ENCODE measurements at regions not wholly inside any gene's neighbourhood (a gene's known extent, or its start where the extent isn't known, plus 50 kb on each side); places are given as distances from the start of the nearest gene placed in this dataset.

- Histone ChIP-seq H3F3A (replicated peaks; ENCODE audit: insufficient read depth) (no peaks in the 10 kb centered on the region), H2AFZ (ENCODE audit: low read depth) (no peak overlapping the region), H4K20me1 (ENCODE audit: insufficient read depth) (no peaks in the 10 kb centered on the region), H3K9ac (no peak overlapping the region), H3K9me3 (peaks cover 4% of the 10 kb centered on the region; the same call in 1 of the 2 replicates), H3K4me3 (ENCODE audit: low read depth in 2 of 2, low read length in 1 of 2) (no peak overlapping the region), H3K27ac (ENCODE audit: low read depth in 2 of 2, low read length in 1 of 2) (no peak overlapping the region), H3K27me3 (ENCODE audit: insufficient read depth) (no peaks in the 10 kb centered on the region), H3K4me2 (no peak overlapping the region), H3K4me1 (ENCODE audit: control insufficient read depth in 1 of 2, insufficient read depth in 2 of 2, low read depth in 1 of 2, low read length in 1 of 2) (no peaks in the 10 kb centered on the region), H3K79me2 (ENCODE audit: insufficient read depth) (no peaks in the 10 kb centered on the region), H3K36me3 (replicated peaks in 1 of 2; ENCODE audit: control insufficient read depth in 1 of 2, insufficient read depth in 2 of 2, low read length in 1 of 2) (no peaks in the 10 kb centered on the region), H3K9me2 (no peaks in the 10 kb centered on the region)
- POLR2A ChIA-PET = no interaction called here
- CTCF ChIA-PET = interaction anchor here (1.0 kb wide), 2 partner anchors 9 to 630 kb away, joined by 3 read pairs; no protein-coding TSS in a partner anchor
- TF ChIP-seq GATA2 (CRISPR knock-in tag; IDR thresholded peaks at IDR 0.05) (no peak), GABPA (IDR thresholded peaks at IDR 0.05; ENCODE audit: low read depth) (no peak), SMC3 (IDR thresholded peaks at IDR 0.05; ENCODE audit: low read depth, low read length) (peak; percentile 31; the same call in 1 of the 2 replicates), NRF1 (IDR thresholded peaks at IDR 0.05; ENCODE audit: low read depth, low read length) (no peak), IRF3 (IDR thresholded peaks at IDR 0.05; ENCODE audit: low read depth, low read length) (no peak), PBX3 (IDR thresholded peaks at IDR 0.05) (no peak), POLR2AphosphoS5 (IDR thresholded peaks at IDR 0.05; ENCODE audit: low read depth, low read length) (no peak), RAD21 (IDR thresholded peaks at IDR 0.05; ENCODE audit: low read length) (peak; percentile 51), ELF1 (IDR thresholded peaks at IDR 0.05) (no peak), FOSL2 (IDR thresholded peaks at IDR 0.05; ENCODE audit: borderline replicate concordance, low read depth) (no peak), TEAD4 (IDR thresholded peaks at IDR 0.05; ENCODE audit: borderline replicate concordance, insufficient read depth) (no peak), RXRA (IDR thresholded peaks at IDR 0.05; ENCODE audit: borderline replicate concordance, low read depth) (no peak)
- 44% methylated on average over 4 of the region's 4 CpGs for WGBS (ENCODE audit: low lambda C conversion rate)
- peak; percentile 17 for DNase-seq
These were observed 138.4 kb upstream of the LRRC3B start for GRCh38 chr3:26484140-26484539.

- no peak overlapping the region for H2AFZ ChIP-seq (ENCODE audit: low read depth)
- no peaks in the 10 kb centered on the region for H3K9me2 ChIP-seq
- ChIA-PET POLR2A (no interaction called here), CTCF (interaction anchor here (1.1 kb wide), 1 partner anchor 136 kb away, joined by 3 read pairs; no protein-coding TSS in a partner anchor)
- no peaks in the 10 kb centered on the region for H3K4me1 ChIP-seq (ENCODE audit: control insufficient read depth in 1 of 2, insufficient read depth in 2 of 2, low read depth in 1 of 2, low read length in 1 of 2)
- H3K79me2 ChIP-seq (ENCODE audit: insufficient read depth) = no peaks in the 10 kb centered on the region
- no peaks in the 10 kb centered on the region for H3F3A ChIP-seq (replicated peaks; ENCODE audit: insufficient read depth)
- no peak overlapping the region for H3K9ac ChIP-seq
- no peak overlapping the region for H3K4me3 ChIP-seq (ENCODE audit: low read depth in 2 of 2, low read length in 1 of 2)
- no peaks in the 10 kb centered on the region for H3K9me3 ChIP-seq
- TF ChIP-seq TCF12 (IDR thresholded peaks at IDR 0.05) (no peak), NRF1 (IDR thresholded peaks at IDR 0.05; ENCODE audit: low read depth, low read length) (no peak), PBX3 (IDR thresholded peaks at IDR 0.05) (no peak), YY1 (IDR thresholded peaks at IDR 0.05; ENCODE audit: low read depth) (no peak), JUND (IDR thresholded peaks at IDR 0.05) (no peak), TEAD4 (IDR thresholded peaks at IDR 0.05; ENCODE audit: borderline replicate concordance, insufficient read depth) (no peak), GATA2 (CRISPR knock-in tag; IDR thresholded peaks at IDR 0.05) (no peak), EP300 (IDR thresholded peaks at IDR 0.05; ENCODE audit: borderline replicate concordance in 1 of 2, low read depth in 1 of 2, low read length in 1 of 2) (no peak), RAD21 (IDR thresholded peaks at IDR 0.05; ENCODE audit: low read length) (no peak)
- H3K27me3 ChIP-seq (ENCODE audit: insufficient read depth) = no peaks in the 10 kb centered on the region
- no peak overlapping the region for H3K27ac ChIP-seq (ENCODE audit: low read depth in 2 of 2, low read length in 1 of 2)
- H4K20me1 ChIP-seq (ENCODE audit: insufficient read depth) = no peaks in the 10 kb centered on the region
- no peak for DNase-seq
- 29% methylated on average over 2 of the region's 2 CpGs for WGBS (ENCODE audit: low lambda C conversion rate)
- no peak overlapping the region for H3K4me2 ChIP-seq
- no peaks in the 10 kb centered on the region for H3K36me3 ChIP-seq (replicated peaks in 1 of 2; ENCODE audit: control insufficient read depth in 1 of 2, insufficient read depth in 2 of 2, low read length in 1 of 2)
These were observed 124.3 kb upstream of the LRRC3B start for GRCh38 chr3:26498271-26498670.

All from SK-N-SH (cell line).